Stimulated activated CD4-positive, alpha-beta T cell treated with anti-CD3 and anti-CD28 coated beads, Interleukin-1b, Interleukin-23, amount 100 ng/mL, for 48 hours (primary cell): ENCODE measurements at regions not wholly inside any gene's neighbourhood (a gene's known extent, or its start where the extent isn't known, plus 50 kb on each side); places are given as distances from the start of the nearest gene placed in this dataset.
"Not testable (repeated sequence)": the region's sequence is repeated elsewhere in the genome, so short reads cannot be mapped to it uniquely, and the experiment has no call there.

Source experiments
- DNase-seq: peaks from one replicate; pipeline ENCODE4 v3.0.0-alpha.2; 2020

DNA sequence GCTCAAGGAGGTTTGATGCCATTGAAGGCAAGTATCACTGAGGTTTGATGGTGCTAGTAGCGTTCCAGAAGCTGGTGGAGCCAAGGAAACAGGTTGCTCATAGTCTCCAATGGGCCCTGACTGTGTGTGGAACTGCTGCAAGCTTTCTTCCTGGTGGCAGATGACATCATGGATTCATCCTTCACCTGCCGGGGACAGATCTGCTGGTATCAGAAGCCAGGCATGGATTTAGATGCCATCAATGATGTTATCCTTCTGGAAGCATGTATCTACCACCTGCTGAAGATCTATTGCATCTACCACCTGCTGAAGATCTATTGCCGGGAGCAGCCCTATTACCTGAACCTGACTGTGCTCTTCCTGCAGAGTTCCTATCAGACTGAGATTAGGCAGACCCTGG is 734.4 kb downstream of the PLA2G4A start:
- DNase-seq: no peak

DNA sequence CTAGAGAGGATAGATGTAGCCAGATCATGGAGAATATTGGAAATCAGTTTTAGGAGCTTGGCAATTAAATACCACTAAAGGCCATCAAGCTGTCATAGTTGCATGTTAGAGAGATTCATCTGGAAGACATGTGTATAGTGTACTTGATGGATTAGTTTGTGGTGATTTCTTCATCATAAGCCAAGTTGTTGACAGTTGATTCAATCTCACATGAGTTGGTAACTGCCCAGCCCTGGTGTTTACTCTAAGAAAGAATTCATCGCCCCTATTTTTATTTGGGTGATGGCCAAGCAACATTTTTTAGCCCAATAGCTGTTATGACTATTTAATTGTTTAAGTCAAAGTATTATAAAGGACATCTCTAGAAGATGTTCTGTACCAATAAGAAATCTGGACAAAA is 737.6 kb downstream of the PLA2G4A start:
- no peak for DNase-seq

DNA sequence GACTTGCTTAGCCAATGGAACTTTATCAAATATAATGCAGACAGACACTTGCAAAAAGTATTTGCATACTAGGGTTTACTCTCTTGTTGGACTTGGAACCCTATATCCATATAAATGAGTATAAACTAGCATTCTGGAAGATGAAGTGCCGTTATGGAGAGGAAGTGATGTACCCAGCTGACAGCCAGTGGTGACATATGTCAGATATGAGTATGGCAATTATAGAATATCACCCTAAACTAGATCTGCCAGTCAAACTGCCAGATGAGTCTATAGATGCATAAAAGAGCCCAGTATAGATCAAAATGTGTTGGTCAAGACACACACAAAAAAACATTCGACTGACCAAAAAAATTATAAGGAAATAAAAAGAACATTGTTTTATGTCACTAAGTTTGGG is 739.3 kb downstream of the PLA2G4A start:
- DNase-seq: no peak

DNA sequence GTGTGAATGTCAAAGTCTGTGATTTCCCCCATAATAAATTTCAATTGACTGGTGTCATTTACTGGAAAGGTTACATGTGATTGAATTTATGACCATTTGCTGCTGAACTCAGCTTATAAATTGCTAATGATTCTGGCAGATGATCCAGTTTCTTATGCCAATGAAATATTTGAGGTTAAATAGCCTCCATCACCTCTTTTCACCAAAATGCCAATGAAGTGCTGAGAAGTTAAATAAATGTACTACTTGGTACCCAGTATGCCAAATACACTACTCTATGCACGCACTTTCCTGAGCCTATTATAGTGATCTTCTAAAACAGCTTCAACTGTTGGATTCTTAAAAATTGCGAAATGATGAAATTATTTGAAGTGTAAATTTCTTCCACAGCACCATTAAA is 741.4 kb downstream of the PLA2G4A start:
- no peak for DNase-seq

DNA sequence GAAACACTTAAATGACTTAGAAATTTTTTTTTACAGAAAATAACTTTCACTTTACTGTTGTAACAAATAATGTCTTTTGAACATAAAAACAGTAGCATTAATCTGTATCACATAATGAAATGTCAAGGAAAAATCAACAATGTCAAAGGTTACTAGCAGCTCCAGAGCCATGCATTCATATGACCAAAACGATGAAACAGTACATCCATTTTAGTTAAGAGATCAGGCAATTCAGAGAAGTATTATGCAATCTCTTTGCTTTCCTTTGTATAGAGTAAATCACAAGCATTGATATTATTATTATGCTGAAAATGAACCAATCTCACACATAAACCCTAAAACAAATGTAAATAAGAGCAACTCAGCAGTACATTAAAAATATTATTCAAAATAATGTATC is 748.9 kb downstream of the PLA2G4A start:
- no peak for DNase-seq

DNA sequence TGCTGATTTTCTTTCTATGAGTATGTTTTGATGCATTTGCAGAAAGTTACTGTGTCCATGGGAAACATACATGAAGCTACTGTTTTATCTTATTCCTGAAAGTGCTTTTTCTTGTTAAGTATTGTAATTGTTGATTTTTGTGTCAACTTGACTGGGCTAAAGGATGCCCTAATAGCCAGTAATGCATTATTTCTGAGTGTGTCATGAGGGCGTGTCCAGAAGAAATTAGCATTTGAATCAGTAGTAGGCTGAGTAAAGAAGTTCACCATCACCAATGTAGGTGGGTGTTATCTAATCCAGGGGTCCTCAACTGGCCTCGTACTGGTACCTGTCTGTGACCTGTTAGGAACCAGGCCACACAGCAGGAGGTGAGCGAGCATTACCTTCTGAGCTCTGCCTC is 760.2 kb downstream of the PLA2G4A start:
- DNase-seq: no peak

DNA sequence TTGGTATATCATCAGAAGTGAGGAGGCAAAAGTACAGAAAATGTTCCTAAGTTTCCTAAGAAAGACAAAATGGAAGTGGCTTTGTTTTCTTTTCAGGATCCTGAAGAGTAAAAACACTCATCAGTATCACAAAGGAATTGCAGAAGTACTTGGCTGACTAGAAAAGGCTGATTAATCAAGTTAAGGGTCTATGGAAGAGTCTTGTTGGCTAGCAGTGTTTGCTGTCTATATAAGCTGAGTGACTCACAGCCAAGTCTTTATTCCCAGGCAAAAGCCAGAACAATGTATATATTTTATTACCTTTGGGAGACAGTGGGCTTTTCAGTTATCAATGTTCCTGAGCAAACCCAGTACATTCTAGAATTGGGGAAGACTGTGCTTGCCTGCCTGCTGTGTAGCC is 777.0 kb downstream of the PLA2G4A start:
- no peak for DNase-seq

DNA sequence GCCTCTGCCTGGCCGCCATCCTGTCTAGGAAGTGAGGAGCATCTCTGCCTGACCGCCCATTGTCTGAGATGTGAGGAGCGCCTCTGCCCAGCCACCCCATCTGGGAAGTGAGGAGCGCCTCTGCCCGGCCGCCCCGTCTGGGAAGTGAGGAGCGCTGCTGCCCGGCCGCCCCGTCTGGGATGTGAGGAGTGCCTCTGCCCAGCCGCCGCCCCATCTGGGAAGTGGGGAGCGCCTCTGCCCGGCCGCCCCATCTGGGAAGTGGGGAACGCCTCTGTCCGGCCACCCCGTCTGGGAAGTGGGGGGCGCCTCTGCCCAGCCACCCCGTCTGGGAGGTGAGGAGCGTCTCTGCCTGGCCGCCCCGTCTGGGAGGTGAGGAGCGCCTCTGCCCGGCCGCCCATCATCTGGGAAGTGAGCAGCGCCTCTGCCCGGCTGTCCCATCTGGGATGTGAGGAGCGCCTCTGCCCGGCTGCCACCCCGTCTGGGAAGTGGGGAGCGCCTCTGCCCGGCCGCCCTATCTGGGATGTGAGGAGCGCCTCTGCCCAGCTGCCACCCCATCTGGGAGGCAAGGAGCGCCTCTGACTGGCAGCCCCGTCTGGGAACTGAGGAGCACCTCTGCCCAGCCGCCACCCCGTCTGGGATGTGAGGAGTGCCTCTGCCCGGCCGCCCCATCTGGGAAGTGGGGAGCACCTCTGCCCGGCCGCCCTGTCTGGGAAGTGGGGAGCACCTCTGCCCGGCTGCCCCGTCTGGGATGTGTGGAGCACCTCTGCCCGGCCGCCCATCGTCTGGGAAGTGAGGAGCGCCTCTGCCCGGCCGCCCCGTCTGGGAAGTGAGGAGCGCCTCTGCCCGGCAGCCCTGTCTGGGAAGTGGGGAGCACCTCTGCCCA is 787.3 kb downstream of the PLA2G4A start:
- DNase-seq: not testable (repeated sequence)

DNA sequence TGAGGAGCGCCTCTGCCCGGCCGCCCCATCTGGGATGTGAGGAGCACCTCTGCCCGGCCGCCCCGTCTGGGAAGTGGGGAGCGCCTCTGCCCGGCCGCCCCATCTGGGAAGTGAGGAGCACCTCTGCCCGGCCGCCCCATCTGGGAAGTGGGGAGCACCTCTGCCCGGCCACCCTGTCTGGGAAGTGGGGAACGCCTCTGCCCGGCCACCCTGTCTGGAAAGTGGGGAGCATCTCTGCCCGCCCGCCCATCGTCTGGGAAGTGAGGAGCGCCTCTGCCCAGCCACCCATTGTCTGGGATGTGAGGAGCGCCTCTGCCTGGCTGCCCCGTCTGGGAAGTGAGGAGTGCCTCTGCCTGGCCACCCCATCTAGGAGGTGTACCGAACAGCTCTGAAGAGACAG is 788.1 kb downstream of the PLA2G4A start:
- not testable (repeated sequence) for DNase-seq

DNA sequence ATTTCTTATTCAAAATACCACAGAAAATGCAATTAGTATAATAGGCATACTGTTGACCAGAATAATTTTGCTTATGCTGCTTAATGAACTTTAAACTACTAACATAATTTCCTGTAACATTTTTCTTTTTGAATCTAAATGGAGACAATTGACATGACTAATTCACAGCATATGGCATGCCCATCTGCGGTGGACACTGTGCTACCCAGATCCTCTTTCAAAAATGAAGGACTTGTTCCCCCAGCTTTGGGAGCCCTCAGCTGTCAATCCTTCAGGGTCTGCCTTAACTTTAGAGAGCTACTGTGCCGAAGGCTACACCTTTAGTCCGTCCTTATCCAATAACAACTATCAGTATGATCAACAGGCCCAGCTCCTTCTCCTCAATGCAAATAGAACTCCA is 789.0 kb downstream of the PLA2G4A start:
- no peak for DNase-seq

DNA sequence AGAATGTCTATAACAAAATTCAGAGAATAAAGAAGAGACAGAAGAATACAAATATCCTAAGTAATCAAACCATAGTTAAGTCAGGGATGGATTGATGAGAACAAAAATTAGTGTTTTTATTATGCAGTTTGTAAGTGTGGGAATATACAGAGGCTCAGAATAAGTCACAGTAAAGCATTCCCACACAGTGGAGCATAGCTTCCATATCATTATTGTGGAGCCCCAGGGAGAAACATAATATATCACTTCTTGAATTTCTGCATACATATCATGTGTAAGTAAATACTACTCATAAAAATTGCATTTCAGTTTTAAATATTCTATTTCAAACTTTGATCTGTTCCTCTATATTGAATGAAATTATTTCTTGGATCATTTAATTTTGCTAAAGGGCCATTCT is 790.4 kb downstream of the PLA2G4A start:
- DNase-seq: no peak

DNA sequence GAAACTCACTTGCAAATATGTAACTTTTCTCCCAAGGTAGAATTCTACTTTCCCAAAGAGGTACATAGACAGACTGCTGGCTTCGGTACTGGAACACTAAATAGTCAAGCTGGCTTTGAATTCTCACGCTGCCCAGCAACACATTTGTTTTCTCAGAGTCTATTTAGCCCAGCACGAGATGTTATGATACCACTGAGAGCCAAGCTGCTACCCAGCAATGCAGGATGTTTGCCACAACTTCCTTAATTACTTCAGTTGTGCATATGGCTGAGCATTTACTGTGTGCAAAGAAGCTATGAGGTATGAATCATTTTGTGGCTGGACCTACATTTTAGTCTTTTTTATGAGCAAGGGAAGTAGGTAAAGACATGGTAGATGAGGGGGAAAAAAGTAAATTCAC is 793.2 kb downstream of the PLA2G4A start:
- DNase-seq: no peak

DNA sequence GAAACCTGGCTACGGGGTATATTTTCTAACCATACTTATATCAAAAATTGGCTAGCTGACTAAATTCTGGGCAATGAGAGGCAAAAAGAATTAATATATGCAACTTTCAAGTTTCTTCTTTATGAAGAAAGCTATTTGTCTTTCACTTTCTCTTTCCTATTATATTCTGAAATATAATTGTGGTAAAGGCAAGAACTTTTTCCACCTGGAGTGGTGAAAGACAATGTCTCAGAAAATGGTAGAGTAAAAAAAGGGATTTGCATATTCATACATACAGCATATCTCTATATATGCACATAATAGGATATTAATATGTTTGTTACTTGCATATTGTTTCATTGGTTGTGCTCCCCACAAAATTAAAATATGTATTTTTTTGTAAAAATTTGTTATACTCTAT is 793.8 kb downstream of the PLA2G4A start:
- DNase-seq: no peak

DNA sequence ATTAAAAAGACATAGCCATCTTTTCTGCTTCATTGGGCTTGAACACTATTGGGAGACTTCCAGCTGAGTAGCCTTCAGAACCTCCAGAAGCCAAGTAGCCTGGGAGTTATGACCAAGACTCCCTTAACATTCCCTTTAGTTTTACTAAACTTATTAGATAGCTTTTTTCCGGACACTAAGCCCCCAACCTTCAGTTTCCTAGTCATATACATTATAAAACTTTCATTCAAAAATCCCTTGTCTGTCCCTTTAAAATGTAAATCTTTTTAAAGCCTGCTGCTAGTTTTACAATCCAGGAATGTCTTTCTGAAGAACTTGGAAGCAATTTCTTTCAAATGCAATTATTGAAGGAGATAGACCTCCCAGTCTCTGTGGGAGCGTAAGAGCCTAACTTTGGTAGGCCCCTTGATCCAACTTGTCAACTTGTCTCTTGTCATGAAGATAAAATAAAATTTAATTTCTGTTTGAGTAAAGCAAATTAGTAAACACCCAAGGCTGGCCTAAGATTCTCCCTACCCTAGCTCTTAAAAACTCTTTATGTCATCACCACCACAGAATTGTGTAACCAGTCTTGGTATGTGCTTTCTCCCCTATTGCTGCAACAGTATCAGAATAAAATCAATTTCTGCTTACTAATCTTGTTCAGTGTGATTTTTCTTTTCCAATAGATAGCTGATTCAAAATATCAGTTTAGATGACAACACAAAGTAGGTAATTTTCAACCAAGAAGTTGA is 796.2 kb downstream of the PLA2G4A start:
- no peak for DNase-seq

DNA sequence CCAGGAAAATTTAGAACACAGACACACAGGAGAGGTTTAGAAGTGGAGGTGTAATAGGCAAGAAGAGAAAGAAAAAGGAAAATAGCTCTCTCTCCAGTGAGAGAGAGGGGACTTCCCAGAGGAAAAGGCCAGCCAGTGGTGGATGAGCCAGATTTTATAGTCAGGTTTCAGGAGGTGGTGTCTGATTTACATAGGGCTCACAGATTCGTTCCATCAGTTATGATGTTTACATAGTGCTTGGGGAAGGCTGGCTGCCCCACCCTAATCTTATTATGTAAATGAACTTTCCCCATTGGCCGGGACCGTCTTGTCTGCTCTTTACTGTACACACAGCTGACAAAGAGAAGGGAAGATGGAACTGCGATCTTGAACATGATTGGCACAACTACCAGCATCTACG is 797.3 kb downstream of the PLA2G4A start:
- no peak for DNase-seq

DNA sequence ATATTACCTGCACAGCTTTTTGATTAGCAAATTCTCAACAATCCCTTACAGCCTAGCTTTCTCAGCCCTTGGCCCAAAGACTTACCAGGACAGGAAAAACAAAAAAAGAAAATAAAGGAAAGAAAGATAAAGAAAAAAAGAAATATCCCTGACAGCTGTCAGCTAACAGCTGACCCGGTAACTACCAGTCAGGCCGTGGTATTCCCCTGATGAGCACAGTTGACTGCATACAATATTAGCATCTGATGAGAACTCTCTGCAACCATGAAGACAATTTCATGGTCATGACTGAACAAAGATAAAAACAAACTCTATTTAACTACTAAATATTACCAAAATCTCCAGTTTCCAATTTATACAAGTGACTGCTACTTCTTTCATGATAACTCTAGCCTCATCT is 798.8 kb downstream of the PLA2G4A start:
- DNase-seq: no peak

DNA sequence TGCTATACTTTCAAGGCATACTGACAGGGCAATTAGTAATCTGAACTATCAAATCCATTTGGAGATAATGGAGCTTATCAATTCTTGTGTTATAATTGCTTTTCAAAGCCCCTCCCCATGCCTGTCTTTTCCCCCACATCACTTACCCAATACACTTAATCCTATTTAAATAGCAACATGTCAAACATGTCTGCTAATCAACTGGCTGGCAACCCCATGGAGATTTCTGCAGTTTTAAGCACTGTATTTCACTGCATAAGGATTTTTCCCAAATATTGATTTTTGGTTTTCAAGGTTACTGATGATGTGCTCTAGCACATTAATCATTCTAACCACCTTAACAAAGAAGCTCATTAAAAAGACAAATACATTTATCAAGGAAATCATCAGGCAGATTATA is 800.3 kb downstream of the PLA2G4A start:
- no peak for DNase-seq

DNA sequence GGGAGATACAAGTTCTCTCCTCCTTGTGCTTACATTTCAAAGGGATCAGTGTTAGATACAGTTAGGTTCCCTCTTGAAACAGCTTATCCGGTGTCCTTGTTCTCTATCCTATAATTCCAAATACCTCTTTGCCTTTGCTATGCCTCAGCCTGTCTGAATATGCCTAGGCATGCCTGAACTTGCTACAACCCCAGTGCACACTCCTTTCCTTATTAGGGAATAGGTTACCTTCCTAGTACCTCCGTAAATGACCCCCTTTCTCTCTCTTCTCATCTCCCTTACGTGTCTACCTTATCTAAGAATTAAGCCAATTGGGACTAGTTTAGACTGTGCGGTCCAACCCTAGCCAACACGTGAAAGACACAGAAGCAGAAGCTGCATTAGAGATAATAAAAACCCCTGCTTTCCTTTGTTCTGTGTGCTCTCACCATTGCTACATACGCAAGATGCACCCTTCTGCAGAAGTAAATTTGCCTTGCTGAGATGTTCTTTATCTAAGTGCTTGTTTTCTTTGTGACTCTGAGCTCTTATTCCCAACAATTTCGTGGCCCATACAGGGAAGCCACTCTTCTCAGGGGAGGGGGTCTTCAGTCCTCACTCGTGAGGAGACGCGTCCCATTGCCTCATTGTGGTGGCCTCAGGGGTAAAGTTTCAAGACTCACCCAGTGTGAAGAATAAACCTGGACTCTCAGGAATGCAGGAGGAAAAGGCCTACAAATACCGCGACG is 802.1 kb downstream of the PLA2G4A start:
- no peak for DNase-seq

DNA sequence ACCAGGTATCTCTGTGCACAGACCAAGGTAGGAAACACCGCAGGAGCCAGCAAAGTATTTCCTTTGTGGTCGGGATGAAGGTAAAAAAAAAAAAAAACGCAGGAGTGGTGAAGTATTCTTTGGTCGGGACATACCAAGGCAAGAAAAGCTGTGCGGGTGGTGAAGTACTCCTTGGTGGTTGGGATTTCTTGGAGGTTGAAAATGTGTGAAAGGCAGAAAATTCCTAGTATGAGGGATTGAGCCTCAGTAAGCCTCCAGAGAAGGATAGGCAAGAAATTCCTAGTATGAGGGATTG is 802.6 kb downstream of the PLA2G4A start:
- DNase-seq: no peak

DNA sequence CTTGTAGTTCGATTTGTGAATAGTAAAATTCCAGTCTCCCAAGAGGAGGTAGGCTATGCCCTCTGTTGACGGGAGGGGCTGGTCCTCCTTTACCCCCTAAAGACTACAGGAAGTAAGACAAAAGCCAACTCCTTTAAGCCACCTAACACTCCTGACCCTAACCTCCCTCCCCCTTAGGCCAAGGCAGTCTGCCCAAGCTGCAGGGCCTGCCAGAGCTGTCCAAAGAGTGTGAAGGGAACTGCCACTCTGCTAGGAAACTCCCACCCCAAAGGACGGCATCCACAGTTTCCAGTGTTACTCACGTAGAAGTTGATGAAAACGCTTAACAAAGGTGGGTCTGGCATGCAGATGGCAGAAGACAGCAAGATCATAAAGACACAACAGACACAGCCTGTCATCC is 803.2 kb downstream of the PLA2G4A start:
- no peak for DNase-seq

DNA sequence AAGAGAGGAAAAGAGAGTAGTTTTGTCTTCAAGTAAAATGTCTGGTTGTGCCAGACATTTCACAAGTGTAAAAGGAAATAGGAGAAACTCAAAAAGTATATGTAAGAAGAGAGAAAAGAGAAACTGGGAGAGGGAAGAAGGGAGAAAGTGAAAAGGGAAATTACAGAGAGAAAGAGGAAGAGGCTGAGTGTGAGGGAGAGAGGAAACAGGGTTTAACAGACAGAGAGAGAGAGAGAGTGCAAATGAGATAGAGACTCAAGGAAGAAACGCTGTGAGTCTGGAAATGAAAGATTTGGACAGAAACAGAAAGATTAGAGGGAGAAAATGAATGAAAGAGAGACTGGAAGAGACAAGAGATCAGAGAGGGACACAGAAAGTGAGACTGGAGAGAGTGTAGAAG is 806.2 kb downstream of the PLA2G4A start:
- no peak for DNase-seq

DNA sequence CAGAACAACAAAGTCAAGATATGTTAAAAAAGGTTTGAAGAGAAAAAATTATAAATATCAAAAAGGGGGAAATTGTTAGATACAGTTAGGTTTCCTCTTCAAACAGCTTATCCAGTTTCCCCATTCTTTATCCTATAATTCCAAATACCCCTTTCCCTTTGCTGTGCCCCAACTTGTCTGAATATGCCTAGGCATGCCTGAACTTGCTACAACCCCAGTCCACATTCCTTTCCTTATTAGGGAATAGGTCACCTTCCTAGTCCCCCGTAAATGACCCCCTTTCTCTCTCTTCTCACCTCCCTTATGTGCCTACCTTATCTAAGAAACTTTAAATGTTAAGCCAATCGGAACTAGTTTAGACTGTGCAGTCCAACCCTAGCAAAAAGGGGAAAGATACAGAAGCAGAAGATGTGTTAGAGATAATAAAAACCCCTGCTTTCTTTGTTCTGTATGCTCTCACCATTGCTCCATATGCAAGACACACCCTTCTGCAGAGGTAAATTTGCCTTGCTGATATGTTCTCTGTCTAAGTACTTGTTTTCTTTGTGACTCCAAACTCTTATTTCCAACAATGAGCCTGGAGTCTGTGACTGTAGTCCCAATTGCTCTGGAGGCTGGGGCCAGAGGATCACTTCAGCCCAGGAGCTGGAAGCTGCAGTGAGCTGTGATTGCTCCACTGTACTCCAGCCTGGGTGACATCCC is 810.1 kb downstream of the PLA2G4A start:
- no peak for DNase-seq

DNA sequence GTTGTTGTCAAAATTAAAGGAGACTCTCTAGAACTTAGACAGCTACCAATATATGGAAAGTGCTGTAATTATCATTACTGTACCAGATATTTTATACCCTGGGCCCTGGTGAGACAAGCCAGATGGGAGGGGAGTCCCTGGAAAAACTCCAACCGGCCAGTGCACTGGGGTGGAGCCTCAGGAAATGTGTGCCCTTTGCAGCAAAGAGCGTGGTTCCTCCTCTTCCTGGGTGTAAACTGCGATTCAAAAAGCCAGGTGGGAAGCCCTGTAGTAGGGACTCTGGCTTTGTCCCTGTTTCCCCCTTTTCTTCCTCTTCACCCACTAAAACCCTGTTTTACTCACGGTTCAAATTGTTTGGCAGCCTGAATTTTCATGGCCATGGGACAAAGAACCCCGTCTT is 812.3 kb downstream of the PLA2G4A start:
- no peak for DNase-seq
